ENCODE measurements at regions not wholly inside any gene's neighbourhood (a gene's known extent, or its start where the extent isn't known, plus 50 kb on each side); places are given as distances from the start of the nearest gene placed in this dataset.

DNA sequence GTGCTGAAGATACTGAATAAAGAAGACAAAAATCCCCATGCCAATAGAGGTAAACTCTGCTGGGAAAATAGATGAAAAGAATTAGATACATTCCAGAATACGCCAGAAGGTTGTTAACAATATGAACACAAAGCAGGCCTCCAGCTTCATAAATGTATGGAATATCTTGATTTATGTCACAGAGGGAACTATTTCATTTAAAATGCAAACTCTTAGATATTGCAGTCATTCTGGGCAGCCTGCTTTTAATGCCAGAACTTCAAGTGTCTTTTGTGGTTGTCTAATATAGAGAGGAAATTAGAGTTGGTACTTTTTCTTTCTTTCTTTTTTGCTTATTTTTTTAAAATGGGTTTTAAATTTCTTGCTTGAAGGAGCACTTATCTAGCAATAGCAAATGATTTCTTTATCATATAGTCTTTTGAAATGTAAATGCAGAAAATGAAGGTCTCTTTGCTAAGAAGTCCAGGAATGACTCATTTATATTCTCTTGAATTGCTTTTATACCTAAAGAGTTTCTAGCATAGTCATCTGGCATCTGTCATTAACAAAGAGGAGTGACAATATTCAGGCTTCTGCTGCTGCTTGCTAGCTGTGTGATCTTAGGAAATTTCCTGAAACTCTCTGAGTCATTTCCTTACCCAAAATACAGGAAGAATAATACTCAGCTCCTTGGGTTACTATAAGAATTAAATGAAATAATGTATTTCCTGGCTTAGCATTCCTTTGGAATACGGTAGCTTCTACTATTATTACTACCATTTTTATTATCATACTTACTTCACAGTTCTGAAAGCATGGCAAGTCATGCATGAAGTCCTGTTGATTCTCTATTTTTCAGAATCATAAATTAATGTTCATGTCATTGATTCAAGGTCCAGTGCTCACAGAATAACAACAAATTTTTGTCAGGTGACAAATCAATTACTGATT, 527.6 kb downstream of the DIPK2A start (continued):
- TF ChIP-seq, protein P1, sequence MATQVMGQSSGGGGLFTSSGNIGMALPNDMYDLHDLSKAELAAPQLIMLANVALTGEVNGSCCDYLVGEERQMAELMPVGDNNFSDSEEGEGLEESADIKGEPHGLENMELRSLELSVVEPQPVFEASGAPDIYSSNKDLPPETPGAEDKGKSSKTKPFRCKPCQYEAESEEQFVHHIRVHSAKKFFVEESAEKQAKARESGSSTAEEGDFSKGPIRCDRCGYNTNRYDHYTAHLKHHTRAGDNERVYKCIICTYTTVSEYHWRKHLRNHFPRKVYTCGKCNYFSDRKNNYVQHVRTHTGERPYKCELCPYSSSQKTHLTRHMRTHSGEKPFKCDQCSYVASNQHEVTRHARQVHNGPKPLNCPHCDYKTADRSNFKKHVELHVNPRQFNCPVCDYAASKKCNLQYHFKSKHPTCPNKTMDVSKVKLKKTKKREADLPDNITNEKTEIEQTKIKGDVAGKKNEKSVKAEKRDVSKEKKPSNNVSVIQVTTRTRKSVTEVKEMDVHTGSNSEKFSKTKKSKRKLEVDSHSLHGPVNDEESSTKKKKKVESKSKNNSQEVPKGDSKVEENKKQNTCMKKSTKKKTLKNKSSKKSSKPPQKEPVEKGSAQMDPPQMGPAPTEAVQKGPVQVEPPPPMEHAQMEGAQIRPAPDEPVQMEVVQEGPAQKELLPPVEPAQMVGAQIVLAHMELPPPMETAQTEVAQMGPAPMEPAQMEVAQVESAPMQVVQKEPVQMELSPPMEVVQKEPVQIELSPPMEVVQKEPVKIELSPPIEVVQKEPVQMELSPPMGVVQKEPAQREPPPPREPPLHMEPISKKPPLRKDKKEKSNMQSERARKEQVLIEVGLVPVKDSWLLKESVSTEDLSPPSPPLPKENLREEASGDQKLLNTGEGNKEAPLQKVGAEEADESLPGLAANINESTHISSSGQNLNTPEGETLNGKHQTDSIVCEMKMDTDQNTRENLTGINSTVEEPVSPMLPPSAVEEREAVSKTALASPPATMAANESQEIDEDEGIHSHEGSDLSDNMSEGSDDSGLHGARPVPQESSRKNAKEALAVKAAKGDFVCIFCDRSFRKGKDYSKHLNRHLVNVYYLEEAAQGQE (IDR thresholded peaks at IDR 0.05): no peak
- TF ChIP-seq FOXA1 (IDR thresholded peaks at IDR 0.05) (no peak), HNF4A (conservative IDR thresholded peaks at IDR 0.05) (no peak), SP1 (IDR thresholded peaks at IDR 0.05) (no peak)
- TF ChIP-seq, protein P2, sequence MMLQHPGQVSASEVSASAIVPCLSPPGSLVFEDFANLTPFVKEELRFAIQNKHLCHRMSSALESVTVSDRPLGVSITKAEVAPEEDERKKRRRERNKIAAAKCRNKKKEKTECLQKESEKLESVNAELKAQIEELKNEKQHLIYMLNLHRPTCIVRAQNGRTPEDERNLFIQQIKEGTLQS (IDR thresholded peaks at IDR 0.05): no peak

DNA sequence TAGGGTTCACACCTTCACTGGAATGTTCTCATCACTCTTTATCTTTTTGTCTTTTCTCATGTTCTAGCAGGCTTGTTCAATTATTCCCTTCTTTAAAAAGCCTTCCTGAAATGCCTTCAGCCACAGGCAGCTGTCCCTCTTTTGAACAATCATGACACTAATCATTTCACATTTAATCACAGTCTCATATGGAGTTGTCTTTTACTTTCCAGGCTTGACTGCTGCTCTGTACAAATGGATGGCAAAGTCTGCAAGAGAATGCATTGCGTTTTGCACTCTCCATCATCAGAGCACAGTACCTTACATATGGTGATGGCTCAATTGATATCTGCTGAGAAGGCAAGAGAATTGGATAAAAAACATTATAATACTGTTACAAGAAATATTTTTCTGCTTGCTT, 529.8 kb downstream of the DIPK2A start:
- Histone ChIP-seq H3K4me1 (ENCODE audit: control insufficient read depth in 4 of 4, insufficient read depth in 4 of 4, low read length in 3 of 4) (no peaks in the 10 kb centered on the region), H3K9me3 (ENCODE audit: control insufficient read depth in 4 of 4, low read length in 3 of 4) (no peaks in the 10 kb centered on the region), H3K9ac (ENCODE audit: low read depth in 1 of 2, low read length in 2 of 2) (no peak overlapping the region), H3K36me3 (ENCODE audit: control insufficient read depth in 4 of 4, insufficient read depth in 3 of 4, low read depth in 1 of 4, low read length in 3 of 4) (no peaks in the 10 kb centered on the region), H3K27ac (ENCODE audit: low read depth in 1 of 2, low read length in 2 of 2) (no peak overlapping the region), H3K4me3 (ENCODE audit: low read depth in 1 of 3, low read length in 3 of 3) (no peak overlapping the region), H3K27me3 (ENCODE audit: control insufficient read depth in 4 of 4, insufficient read depth in 4 of 4, low read length in 3 of 4) (no peaks in the 10 kb centered on the region)
- TF ChIP-seq RXRA (IDR thresholded peaks at IDR 0.05): no peak
- no peak for TF ChIP-seq GABPA (IDR thresholded peaks at IDR 0.05 in 1 of 2, conservative IDR thresholded peaks at IDR 0.05 in 1 of 2)
- TF ChIP-seq YY1 (IDR thresholded peaks at IDR 0.05): no peak
- TF ChIP-seq, protein P1 (IDR thresholded peaks at IDR 0.05): no peak
- no peak for TF ChIP-seq HNF4A (conservative IDR thresholded peaks at IDR 0.05)
- no peak for TF ChIP-seq HNF4G (IDR thresholded peaks at IDR 0.05)
- TF ChIP-seq SP1 (IDR thresholded peaks at IDR 0.05): no peak
- TF ChIP-seq, protein P3, sequence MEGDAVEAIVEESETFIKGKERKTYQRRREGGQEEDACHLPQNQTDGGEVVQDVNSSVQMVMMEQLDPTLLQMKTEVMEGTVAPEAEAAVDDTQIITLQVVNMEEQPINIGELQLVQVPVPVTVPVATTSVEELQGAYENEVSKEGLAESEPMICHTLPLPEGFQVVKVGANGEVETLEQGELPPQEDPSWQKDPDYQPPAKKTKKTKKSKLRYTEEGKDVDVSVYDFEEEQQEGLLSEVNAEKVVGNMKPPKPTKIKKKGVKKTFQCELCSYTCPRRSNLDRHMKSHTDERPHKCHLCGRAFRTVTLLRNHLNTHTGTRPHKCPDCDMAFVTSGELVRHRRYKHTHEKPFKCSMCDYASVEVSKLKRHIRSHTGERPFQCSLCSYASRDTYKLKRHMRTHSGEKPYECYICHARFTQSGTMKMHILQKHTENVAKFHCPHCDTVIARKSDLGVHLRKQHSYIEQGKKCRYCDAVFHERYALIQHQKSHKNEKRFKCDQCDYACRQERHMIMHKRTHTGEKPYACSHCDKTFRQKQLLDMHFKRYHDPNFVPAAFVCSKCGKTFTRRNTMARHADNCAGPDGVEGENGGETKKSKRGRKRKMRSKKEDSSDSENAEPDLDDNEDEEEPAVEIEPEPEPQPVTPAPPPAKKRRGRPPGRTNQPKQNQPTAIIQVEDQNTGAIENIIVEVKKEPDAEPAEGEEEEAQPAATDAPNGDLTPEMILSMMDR (IDR thresholded peaks at IDR 0.05; ENCODE audit: low read depth, low read length, missing input control): no peak
- TF ChIP-seq FOXA1 (IDR thresholded peaks at IDR 0.05): no peak
- no peak for TF ChIP-seq EGR1 (IDR thresholded peaks at IDR 0.05; ENCODE audit: low read depth in 2 of 2)
- TF ChIP-seq, protein P4, sequence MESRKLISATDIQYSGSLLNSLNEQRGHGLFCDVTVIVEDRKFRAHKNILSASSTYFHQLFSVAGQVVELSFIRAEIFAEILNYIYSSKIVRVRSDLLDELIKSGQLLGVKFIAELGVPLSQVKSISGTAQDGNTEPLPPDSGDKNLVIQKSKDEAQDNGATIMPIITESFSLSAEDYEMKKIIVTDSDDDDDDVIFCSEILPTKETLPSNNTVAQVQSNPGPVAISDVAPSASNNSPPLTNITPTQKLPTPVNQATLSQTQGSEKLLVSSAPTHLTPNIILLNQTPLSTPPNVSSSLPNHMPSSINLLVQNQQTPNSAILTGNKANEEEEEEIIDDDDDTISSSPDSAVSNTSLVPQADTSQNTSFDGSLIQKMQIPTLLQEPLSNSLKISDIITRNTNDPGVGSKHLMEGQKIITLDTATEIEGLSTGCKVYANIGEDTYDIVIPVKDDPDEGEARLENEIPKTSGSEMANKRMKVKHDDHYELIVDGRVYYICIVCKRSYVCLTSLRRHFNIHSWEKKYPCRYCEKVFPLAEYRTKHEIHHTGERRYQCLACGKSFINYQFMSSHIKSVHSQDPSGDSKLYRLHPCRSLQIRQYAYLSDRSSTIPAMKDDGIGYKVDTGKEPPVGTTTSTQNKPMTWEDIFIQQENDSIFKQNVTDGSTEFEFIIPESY (IDR thresholded peaks at IDR 0.05): no peak
- TF ChIP-seq NR2F2 (IDR thresholded peaks at IDR 0.05): no peak
- TF ChIP-seq, protein P2 (IDR thresholded peaks at IDR 0.05): no peak
- TF ChIP-seq JUND (IDR thresholded peaks at IDR 0.05): no peak
- TF ChIP-seq, protein P5, sequence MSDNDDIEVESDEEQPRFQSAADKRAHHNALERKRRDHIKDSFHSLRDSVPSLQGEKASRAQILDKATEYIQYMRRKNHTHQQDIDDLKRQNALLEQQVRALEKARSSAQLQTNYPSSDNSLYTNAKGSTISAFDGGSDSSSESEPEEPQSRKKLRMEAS (IDR thresholded peaks at IDR 0.05): no peak
- TF ChIP-seq FOXA2 (IDR thresholded peaks at IDR 0.05): no peak
- TF ChIP-seq RAD21 (IDR thresholded peaks at IDR 0.05): no peak
- TF ChIP-seq TAF1 (conservative IDR thresholded peaks at IDR 0.05): no peak
- DNase-seq (ENCODE audit: low spot score): no peak
- 64% methylated on average over 1 of the region's 1 CpG for WGBS
